SK-N-SH treated with all-trans-retinoic acid at 6 μM for 48 hours (cell line): ENCODE measurements at regions not wholly inside any gene's neighbourhood (a gene's known extent, or its start where the extent isn't known, plus 50 kb on each side); places are given as distances from the start of the nearest gene placed in this dataset.

Experiments used
- ATAC-seq: fragments of 200-7000 bp; cut with Tn5 transposase; 3 replicates; pipeline ENCODE4 v1.9.1; 2020; ENCODE audit warnings: mild to moderate bottlenecking, moderate library complexity
- ARNTL ChIP-seq: fragments of 450-650 bp; formaldehyde crosslinking; IDR thresholded peaks from 2 replicates; pipeline ENCODE4 v1.5.0; 2020; ENCODE audit warnings: low read depth, mild to moderate bottlenecking, moderate library complexity, borderline replicate concordance
- CREB5 ChIP-seq: fragments of 250-450 bp; sonication (Bioruptor Pico); IDR thresholded peaks from 2 replicates; pipeline ENCODE4 v1.5.1; 2020; ENCODE audit warnings: low read depth, mild to moderate bottlenecking, moderate library complexity
- CSDC2 ChIP-seq: fragments of 250-450 bp; sonication (Bioruptor Pico); IDR thresholded peaks from 2 replicates; pipeline ENCODE4 v1.5.0; 2020; ENCODE audit warnings: mild to moderate bottlenecking, moderate library complexity
- CSRNP3 ChIP-seq: fragments of 250-450 bp; sonication (Bioruptor Pico); IDR thresholded peaks from 2 replicates; pipeline ENCODE4 v1.5.1; 2021; ENCODE audit warnings: mild to moderate bottlenecking, moderate library complexity
- ESRRG ChIP-seq: fragments of 250-450 bp; sonication (Bioruptor Pico); IDR thresholded peaks from 2 replicates; pipeline ENCODE4 v1.6.1; 2021; ENCODE audit warnings: mild to moderate bottlenecking
- GLIS3 ChIP-seq: fragments of 250-450 bp; sonication (Bioruptor Pico); IDR thresholded peaks from 2 replicates; pipeline ENCODE4 v1.5.0; 2020; ENCODE audit warnings: mild to moderate bottlenecking, moderate library complexity
- OSR1 ChIP-seq: fragments of 250-450 bp; sonication (Bioruptor Pico); IDR thresholded peaks from 2 replicates; pipeline ENCODE4 v1.8.0; 2022; ENCODE audit warnings: moderate library complexity, mild to moderate bottlenecking, inconsistent platforms
- PPARA ChIP-seq: fragments of 250-450 bp; sonication (Bioruptor Pico); IDR thresholded peaks from 2 replicates; pipeline ENCODE4 v1.5.0; 2020; ENCODE audit warnings: mild to moderate bottlenecking, borderline replicate concordance
- RARB ChIP-seq: fragments of 250-450 bp; sonication (Bioruptor Pico); IDR thresholded peaks from 2 replicates; pipeline ENCODE4 v1.8.0; 2021; ENCODE audit warnings: mild to moderate bottlenecking, moderate library complexity
- SNAI2 ChIP-seq: fragments of 250-450 bp; sonication (Bioruptor Pico); IDR thresholded peaks from 2 replicates; pipeline ENCODE4 v1.5.0; 2020; ENCODE audit warnings: mild to moderate bottlenecking, moderate library complexity
- TCF4 ChIP-seq: fragments of 250-450 bp; sonication (Bioruptor Pico); IDR thresholded peaks from 2 replicates; pipeline ENCODE4 v1.8.0; 2021; ENCODE audit warnings: mild to moderate bottlenecking, moderate library complexity, borderline replicate concordance
- TSHZ2 ChIP-seq: fragments of 250-450 bp; sonication (Bioruptor Pico); IDR thresholded peaks from 2 replicates; pipeline ENCODE4 v1.5.0; 2020; ENCODE audit warnings: mild to moderate bottlenecking, moderate library complexity
- ZC3H10 ChIP-seq: fragments of 250-450 bp; sonication (Bioruptor Pico); IDR thresholded peaks from 2 replicates; pipeline ENCODE4 v1.5.1; 2021; ENCODE audit warnings: mild to moderate bottlenecking, moderate library complexity
- ZFP3 ChIP-seq: fragments of 250-450 bp; sonication (Bioruptor Pico); IDR thresholded peaks from 2 replicates; pipeline ENCODE4 v1.5.0; 2020; ENCODE audit warnings: mild to moderate bottlenecking, moderate library complexity
- ZFP30 ChIP-seq: fragments of 450-650 bp; formaldehyde crosslinking; IDR thresholded peaks from 2 replicates; pipeline ENCODE4 v1.5.0; 2022; ENCODE audit warnings: mild to moderate bottlenecking, moderate library complexity
- ZNF565 ChIP-seq: fragments of 450-650 bp; formaldehyde crosslinking; conservative IDR thresholded peaks from 2 replicates; pipeline ENCODE4 v1.5.0; 2020; ENCODE audit warnings: low read depth, mild to moderate bottlenecking, moderate library complexity
- ZNF70 ChIP-seq: fragments of 450-650 bp; formaldehyde crosslinking; IDR thresholded peaks from 2 replicates; pipeline ENCODE4 v1.5.0; 2020; ENCODE audit warnings: mild to moderate bottlenecking, moderate library complexity
- ZNF8 ChIP-seq: fragments of 450-650 bp; formaldehyde crosslinking; IDR thresholded peaks from 2 replicates; pipeline ENCODE4 v1.5.0; 2020; ENCODE audit warnings: mild to moderate bottlenecking, moderate library complexity
- TF ChIP-seq, protein P1 (sequence below): fragments of 250-450 bp; sonication (Bioruptor Pico); IDR thresholded peaks from 2 replicates; pipeline ENCODE4 v1.8.0; 2020; ENCODE audit warnings: mild to moderate bottlenecking, moderate library complexity, borderline replicate concordance

GRCh38 chr7:9124320-9124719 is 690.9 kb downstream of the NXPH1 start (continued):
- TF ChIP-seq TSHZ2 (peak; percentile 28; the same call in 1 of the 2 replicates), CREB5 (no peak), SNAI2 (CRISPR knock-in tag) (no peak), CSRNP3 (CRISPR knock-in tag) (no peak), ZNF8 (CRISPR knock-in tag) (no peak), ARNTL (CRISPR knock-in tag) (no peak)
- TF ChIP-seq, all 23 proteins: peak for 3

DNA sequence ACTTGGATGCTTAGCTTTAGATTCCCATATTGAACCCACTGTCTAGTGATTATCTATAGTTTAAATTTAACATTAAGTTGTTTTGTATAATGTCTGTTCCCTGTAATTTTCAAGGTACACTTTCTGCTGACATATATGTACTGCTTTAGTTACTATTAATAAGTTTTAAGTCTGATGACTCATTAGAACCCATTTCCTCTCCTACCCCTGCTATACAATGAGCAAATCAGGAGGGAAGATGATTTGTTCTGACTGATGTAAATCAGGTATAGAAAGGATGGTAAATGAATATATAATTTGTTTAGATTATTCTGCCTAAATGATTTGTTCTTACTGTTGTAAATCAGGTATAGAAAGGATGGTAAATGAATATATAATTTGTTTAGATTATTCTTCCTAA is 691.8 kb downstream of the NXPH1 start:
- no peak for ATAC-seq
- TF ChIP-seq TSHZ2, result no peak
- TF ChIP-seq ZNF8 (CRISPR knock-in tag), result no peak
- TF ChIP-seq ARNTL (CRISPR knock-in tag), result no peak
- TF ChIP-seq CREB5, result no peak
- TF ChIP-seq OSR1, result no peak
- no peak for TF ChIP-seq RARB (CRISPR knock-in tag)
- TF ChIP-seq ZC3H10, result no peak
- no peak for TF ChIP-seq SNAI2 (CRISPR knock-in tag)
- TF ChIP-seq TCF4, result no peak
- TF ChIP-seq ZFP30 (CRISPR knock-in tag), result no peak
- TF ChIP-seq, protein P1, sequence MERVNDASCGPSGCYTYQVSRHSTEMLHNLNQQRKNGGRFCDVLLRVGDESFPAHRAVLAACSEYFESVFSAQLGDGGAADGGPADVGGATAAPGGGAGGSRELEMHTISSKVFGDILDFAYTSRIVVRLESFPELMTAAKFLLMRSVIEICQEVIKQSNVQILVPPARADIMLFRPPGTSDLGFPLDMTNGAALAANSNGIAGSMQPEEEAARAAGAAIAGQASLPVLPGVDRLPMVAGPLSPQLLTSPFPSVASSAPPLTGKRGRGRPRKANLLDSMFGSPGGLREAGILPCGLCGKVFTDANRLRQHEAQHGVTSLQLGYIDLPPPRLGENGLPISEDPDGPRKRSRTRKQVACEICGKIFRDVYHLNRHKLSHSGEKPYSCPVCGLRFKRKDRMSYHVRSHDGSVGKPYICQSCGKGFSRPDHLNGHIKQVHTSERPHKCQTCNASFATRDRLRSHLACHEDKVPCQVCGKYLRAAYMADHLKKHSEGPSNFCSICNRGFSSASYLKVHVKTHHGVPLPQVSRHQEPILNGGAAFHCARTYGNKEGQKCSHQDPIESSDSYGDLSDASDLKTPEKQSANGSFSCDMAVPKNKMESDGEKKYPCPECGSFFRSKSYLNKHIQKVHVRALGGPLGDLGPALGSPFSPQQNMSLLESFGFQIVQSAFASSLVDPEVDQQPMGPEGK (CRISPR knock-in tag), result no peak
- no peak for TF ChIP-seq PPARA (CRISPR knock-in tag)

DNA sequence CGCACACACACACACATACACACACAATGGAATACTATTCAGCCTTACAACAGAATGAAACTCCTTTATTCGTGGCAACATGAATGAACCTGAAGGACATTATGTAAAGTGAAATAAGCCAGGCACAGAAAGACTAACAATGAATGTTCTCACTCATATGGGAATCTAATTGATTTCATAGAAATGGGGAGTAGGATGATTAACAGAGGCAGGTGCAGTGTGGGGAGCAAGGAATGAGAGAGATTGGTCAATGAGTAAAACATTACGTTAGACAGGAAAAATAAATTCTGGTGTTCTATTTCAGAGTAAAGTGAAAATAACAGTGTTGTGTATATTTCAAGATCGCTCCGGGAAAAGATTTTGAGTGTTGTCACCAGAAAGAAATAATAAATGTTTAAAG is 694.5 kb downstream of the NXPH1 start:
- no peak for ATAC-seq
- TF ChIP-seq ZNF70, result no peak
- no peak for TF ChIP-seq ZFP3 (CRISPR knock-in tag)
- TF ChIP-seq, protein P1 (CRISPR knock-in tag), result no peak
- no peak for TF ChIP-seq SNAI2 (CRISPR knock-in tag)
- no peak for TF ChIP-seq CREB5
- no peak for TF ChIP-seq TCF4
- TF ChIP-seq CSDC2 (CRISPR knock-in tag), result no peak
- no peak for TF ChIP-seq TSHZ2
- TF ChIP-seq ESRRG (CRISPR knock-in tag), result no peak
- TF ChIP-seq GLIS3 (CRISPR knock-in tag), result no peak
- TF ChIP-seq ARNTL (CRISPR knock-in tag), result no peak
- TF ChIP-seq ZNF565 (CRISPR knock-in tag), result no peak
- no peak for TF ChIP-seq ZNF8 (CRISPR knock-in tag)
